Esophagus muscularis mucosa (tissue), 4 donors: ENCODE measurements at regions not wholly inside any gene's neighbourhood (a gene's known extent, or its start where the extent isn't known, plus 50 kb on each side); places are given as distances from the start of the nearest gene placed in this dataset.

Source experiments
- EP300 ChIP-seq: sonication (generic); formaldehyde crosslinking; IDR thresholded peaks from one replicate; pipeline ENCODE4 v1.6.1; 2017; ENCODE audit warnings: antibody characterized with exemption
- POLR2AphosphoS5 ChIP-seq, 2 donors: sonication (generic); formaldehyde crosslinking; IDR thresholded peaks; one replicate each; pipeline ENCODE4 v1.6.1; 2017; ENCODE audit warnings: antibody characterized with exemption in 2 of 2
- TF ChIP-seq, protein P1 (sequence below), 3 experiments: fragments of 200-600 bp in 2 of 3; fragments of 450-650 bp in 1 of 3; sonication (generic) in 2 of 3; IDR thresholded peaks; one replicate each; pipeline ENCODE4 v1.5.1; 2017 to 2019; ENCODE audit warnings: antibody characterized with exemption in 3 of 3, mild to moderate bottlenecking in 2 of 3, moderate library complexity in 1 of 3

DNA sequence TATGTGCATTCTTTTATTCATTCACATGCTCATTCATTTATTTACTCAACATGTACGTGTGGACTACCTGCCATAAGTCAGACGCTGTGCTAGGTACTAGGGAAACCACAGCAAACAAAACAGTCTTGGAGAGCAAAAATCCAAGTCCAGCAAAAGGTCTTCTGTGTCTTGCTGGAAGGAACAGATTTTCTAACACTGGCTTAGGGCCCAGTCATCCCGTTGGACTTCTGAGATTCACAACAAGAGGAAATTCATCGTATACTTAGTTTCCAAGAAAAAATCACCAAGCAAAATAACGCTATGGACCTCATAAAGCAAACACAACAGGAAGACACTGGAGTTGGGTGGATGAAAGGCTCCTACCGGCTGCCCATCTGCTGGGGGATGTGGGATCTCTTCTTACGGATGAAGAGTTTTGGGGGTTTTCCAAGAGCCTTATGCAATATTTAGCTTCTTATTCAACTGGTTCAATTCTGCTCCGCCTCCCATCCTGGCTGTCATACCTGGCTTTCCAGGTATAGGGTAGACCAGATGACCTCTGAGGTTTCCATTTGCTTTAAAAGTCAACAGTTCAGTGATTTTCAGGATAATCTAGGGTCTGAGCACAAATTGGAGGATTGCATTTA, 262.7 kb downstream of the HAUS1 start:
- TF ChIP-seq, protein P1, sequence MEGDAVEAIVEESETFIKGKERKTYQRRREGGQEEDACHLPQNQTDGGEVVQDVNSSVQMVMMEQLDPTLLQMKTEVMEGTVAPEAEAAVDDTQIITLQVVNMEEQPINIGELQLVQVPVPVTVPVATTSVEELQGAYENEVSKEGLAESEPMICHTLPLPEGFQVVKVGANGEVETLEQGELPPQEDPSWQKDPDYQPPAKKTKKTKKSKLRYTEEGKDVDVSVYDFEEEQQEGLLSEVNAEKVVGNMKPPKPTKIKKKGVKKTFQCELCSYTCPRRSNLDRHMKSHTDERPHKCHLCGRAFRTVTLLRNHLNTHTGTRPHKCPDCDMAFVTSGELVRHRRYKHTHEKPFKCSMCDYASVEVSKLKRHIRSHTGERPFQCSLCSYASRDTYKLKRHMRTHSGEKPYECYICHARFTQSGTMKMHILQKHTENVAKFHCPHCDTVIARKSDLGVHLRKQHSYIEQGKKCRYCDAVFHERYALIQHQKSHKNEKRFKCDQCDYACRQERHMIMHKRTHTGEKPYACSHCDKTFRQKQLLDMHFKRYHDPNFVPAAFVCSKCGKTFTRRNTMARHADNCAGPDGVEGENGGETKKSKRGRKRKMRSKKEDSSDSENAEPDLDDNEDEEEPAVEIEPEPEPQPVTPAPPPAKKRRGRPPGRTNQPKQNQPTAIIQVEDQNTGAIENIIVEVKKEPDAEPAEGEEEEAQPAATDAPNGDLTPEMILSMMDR (IDR thresholded peaks at IDR 0.05) = no peak
- TF ChIP-seq POLR2AphosphoS5 (IDR thresholded peaks at IDR 0.05) (no peak), EP300 (no peak)
